Activated naive CD4-positive, alpha-beta T cell treated with anti-CD3 and anti-CD28 coated beads, Interleukin-2, amount 10 ng/mL, durations not matched to agents 7 days and 5 days (primary cell): ENCODE measurements at regions not wholly inside any gene's neighbourhood (a gene's known extent, or its start where the extent isn't known, plus 50 kb on each side); places are given as distances from the start of the nearest gene placed in this dataset.

Source experiments
- CTCF ChIA-PET: fragments of 350-600 bp; sonication (Branson Sonifier 250); formaldehyde crosslinking; loops from one replicate; lab custom pipeline; 2021; ENCODE audit warnings: antibody characterized with exemption; lab: Charles Lee
- DNase-seq: peaks from one replicate; pipeline ENCODE4 v3.0.0-alpha.2; 2020
- H3K27ac Mint-ChIP-seq: one replicate; pipeline ENCODE4 v1.8.0; 2021; ENCODE audit warnings: mild to moderate bottlenecking, moderate library complexity, mixed read lengths
- H3K27me3 Mint-ChIP-seq: one replicate; pipeline ENCODE4 v1.8.0; 2021; ENCODE audit warnings: mild to moderate bottlenecking, mixed read lengths
- H3K36me3 Mint-ChIP-seq: one replicate; pipeline ENCODE4 v1.8.0; 2021; ENCODE audit warnings: mixed read lengths
- H3K4me1 Mint-ChIP-seq: one replicate; pipeline ENCODE4 v1.8.0; 2021; ENCODE audit warnings: mixed read lengths
- H3K4me3 Mint-ChIP-seq: one replicate; pipeline ENCODE4 v1.8.0; 2021; ENCODE audit warnings: mild to moderate bottlenecking, moderate library complexity, mixed read lengths
- H3K9me3 Mint-ChIP-seq: one replicate; pipeline ENCODE4 v1.8.0; 2021; ENCODE audit warnings: mixed read lengths

- no peak for DNase-seq
- no peaks in the 10 kb centered on the region for H3K36me3 Mint-ChIP-seq
Measured at GRCh38 chr14:53529519-53529918, 376.4 kb upstream of the DDHD1 start.

GRCh38 chr14:53528185-53528671 is 375.1 kb upstream of the DDHD1 start:
- no peak for DNase-seq
- CTCF ChIA-PET = no interaction called here
- no peaks in the 10 kb centered on the region for H3K27me3 Mint-ChIP-seq
- H3K4me3 Mint-ChIP-seq = no peak overlapping the region
- no peaks in the 10 kb centered on the region for H3K9me3 Mint-ChIP-seq
- no peaks in the 10 kb centered on the region for H3K36me3 Mint-ChIP-seq
- H3K4me1 Mint-ChIP-seq = no peaks in the 10 kb centered on the region
- H3K27ac Mint-ChIP-seq = no peak overlapping the region

More at GRCh38 chr14:53529519-53529918, 376.4 kb upstream of the DDHD1 start:
- CTCF ChIA-PET = no interaction called here
- Mint-ChIP-seq H3K4me3 (no peak overlapping the region), H3K4me1 (no peaks in the 10 kb centered on the region), H3K27ac (no peak overlapping the region), H3K9me3 (no peaks in the 10 kb centered on the region), H3K27me3 (no peaks in the 10 kb centered on the region)

GRCh38 chr14:53526200-53526599 is 373.1 kb upstream of the DDHD1 start:
- Mint-ChIP-seq H3K4me3 (no peak overlapping the region), H3K4me1 (no peaks in the 10 kb centered on the region), H3K27me3 (no peaks in the 10 kb centered on the region), H3K36me3 (no peaks in the 10 kb centered on the region), H3K27ac (no peak overlapping the region), H3K9me3 (peaks cover 4% of the 10 kb centered on the region)
- no peak for DNase-seq
- CTCF ChIA-PET = no interaction called here

- DNase-seq = no peak
- no peaks in the 10 kb centered on the region for H3K27me3 Mint-ChIP-seq
- H3K9me3 Mint-ChIP-seq = peaks cover 4% of the 10 kb centered on the region
- H3K4me1 Mint-ChIP-seq = no peaks in the 10 kb centered on the region
- CTCF ChIA-PET = no interaction called here
- no peaks in the 10 kb centered on the region for H3K36me3 Mint-ChIP-seq
- H3K27ac Mint-ChIP-seq = no peak overlapping the region
- no peak overlapping the region for H3K4me3 Mint-ChIP-seq
Measured at GRCh38 chr14:53525608-53526007, 372.5 kb upstream of the DDHD1 start.

GRCh38 chr14:53524391-53524790 is 371.3 kb upstream of the DDHD1 start:
- CTCF ChIA-PET = no interaction called here
- DNase-seq = no peak
- Mint-ChIP-seq H3K4me1 (no peaks in the 10 kb centered on the region), H3K27me3 (no peaks in the 10 kb centered on the region), H3K36me3 (no peaks in the 10 kb centered on the region), H3K27ac (no peak overlapping the region), H3K9me3 (peaks cover 4% of the 10 kb centered on the region), H3K4me3 (no peak overlapping the region)

- no peak for DNase-seq
- Mint-ChIP-seq H3K4me1 (no peaks in the 10 kb centered on the region), H3K27me3 (no peaks in the 10 kb centered on the region), H3K27ac (no peak overlapping the region), H3K4me3 (no peak overlapping the region), H3K9me3 (peaks cover 4% of the 10 kb centered on the region), H3K36me3 (no peaks in the 10 kb centered on the region)
- CTCF ChIA-PET = no interaction called here
Measured at GRCh38 chr14:53523226-53523625, 370.1 kb upstream of the DDHD1 start.

GRCh38 chr14:53520078-53520928 is 367.2 kb upstream of the DDHD1 start:
- CTCF ChIA-PET = no interaction called here
- no peak overlapping the region for H3K4me3 Mint-ChIP-seq
- DNase-seq = no peak
- peaks cover 4% of the 10 kb centered on the region for H3K9me3 Mint-ChIP-seq
- H3K27me3 Mint-ChIP-seq = no peaks in the 10 kb centered on the region
- no peak overlapping the region for H3K27ac Mint-ChIP-seq
- H3K4me1 Mint-ChIP-seq = no peaks in the 10 kb centered on the region
- no peaks in the 10 kb centered on the region for H3K36me3 Mint-ChIP-seq

GRCh38 chr14:53519137-53519536 is 366.0 kb upstream of the DDHD1 start:
- Mint-ChIP-seq H3K9me3 (peaks cover 4% of the 10 kb centered on the region), H3K27ac (no peak overlapping the region), H3K27me3 (no peaks in the 10 kb centered on the region), H3K4me1 (no peaks in the 10 kb centered on the region), H3K36me3 (no peaks in the 10 kb centered on the region), H3K4me3 (no peak overlapping the region)
- no peak for DNase-seq
- CTCF ChIA-PET = no interaction called here

GRCh38 chr14:53517270-53517960 is 364.3 kb upstream of the DDHD1 start:
- no peaks in the 10 kb centered on the region for H3K36me3 Mint-ChIP-seq
- H3K4me1 Mint-ChIP-seq = no peaks in the 10 kb centered on the region
- peaks cover 2% of the 10 kb centered on the region for H3K9me3 Mint-ChIP-seq
- no peak for DNase-seq
- no peak overlapping the region for H3K27ac Mint-ChIP-seq
- H3K27me3 Mint-ChIP-seq = no peaks in the 10 kb centered on the region
- CTCF ChIA-PET = no interaction called here
- no peak overlapping the region for H3K4me3 Mint-ChIP-seq

- H3K4me1 Mint-ChIP-seq = no peaks in the 10 kb centered on the region
- H3K4me3 Mint-ChIP-seq = no peak overlapping the region
- H3K9me3 Mint-ChIP-seq = no peaks in the 10 kb centered on the region
- no peak for DNase-seq
- H3K27me3 Mint-ChIP-seq = no peaks in the 10 kb centered on the region
- no peak overlapping the region for H3K27ac Mint-ChIP-seq
- CTCF ChIA-PET = no interaction called here
- no peaks in the 10 kb centered on the region for H3K36me3 Mint-ChIP-seq
Measured at GRCh38 chr14:53516261-53516774, 363.2 kb upstream of the DDHD1 start.

GRCh38 chr14:53515276-53515675 is 362.2 kb upstream of the DDHD1 start:
- no peak for DNase-seq
- CTCF ChIA-PET = no interaction called here
- Mint-ChIP-seq H3K36me3 (no peaks in the 10 kb centered on the region), H3K27me3 (no peaks in the 10 kb centered on the region), H3K27ac (peak overlapping the region; percentile 19), H3K9me3 (no peaks in the 10 kb centered on the region), H3K4me1 (no peaks in the 10 kb centered on the region), H3K4me3 (no peak overlapping the region)

- Mint-ChIP-seq H3K9me3 (no peaks in the 10 kb centered on the region), H3K4me3 (no peak overlapping the region), H3K27me3 (no peaks in the 10 kb centered on the region), H3K4me1 (no peaks in the 10 kb centered on the region), H3K27ac (no peak overlapping the region), H3K36me3 (no peaks in the 10 kb centered on the region)
- CTCF ChIA-PET = no interaction called here
- DNase-seq = no peak
Measured at GRCh38 chr14:53514197-53514596, 361.1 kb upstream of the DDHD1 start.

GRCh38 chr14:53510281-53510912 is 357.3 kb upstream of the DDHD1 start:
- Mint-ChIP-seq H3K27ac (no peak overlapping the region), H3K27me3 (no peaks in the 10 kb centered on the region), H3K36me3 (no peaks in the 10 kb centered on the region), H3K4me3 (no peak overlapping the region), H3K4me1 (no peaks in the 10 kb centered on the region), H3K9me3 (no peaks in the 10 kb centered on the region)
- CTCF ChIA-PET = no interaction called here
- DNase-seq = no peak
